ENCODE measurements at regions not wholly inside any gene's neighbourhood (a gene's known extent, or its start where the extent isn't known, plus 50 kb on each side); places are given as distances from the start of the nearest gene placed in this dataset.

DNA sequence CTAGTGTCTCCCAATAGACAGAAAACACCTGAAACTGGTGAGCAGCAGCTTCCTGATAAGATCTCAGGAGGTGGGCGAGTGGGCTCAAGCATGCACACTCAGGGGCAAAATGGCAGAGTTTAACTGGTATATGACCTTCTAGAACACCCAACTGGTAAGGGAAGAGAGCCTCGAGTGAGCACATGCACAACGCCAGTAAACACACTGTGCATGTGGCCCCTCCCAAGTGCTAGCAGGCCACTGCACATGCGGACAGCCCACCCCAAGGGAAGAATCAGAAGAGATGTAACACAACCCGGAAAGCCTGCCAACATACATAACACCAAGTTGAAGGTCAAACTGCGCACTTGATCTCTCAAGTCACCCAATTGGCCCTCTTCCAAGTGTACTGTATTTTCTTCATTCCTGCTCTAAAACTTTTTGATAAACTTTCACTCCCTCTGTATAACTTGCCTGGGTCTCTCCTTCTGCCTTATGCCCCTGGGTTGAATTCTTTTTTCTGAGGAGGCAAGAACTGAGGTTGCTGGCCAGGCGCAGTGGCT, 138.2 kb downstream of the GLUL start:
- TF ChIP-seq, protein P1, sequence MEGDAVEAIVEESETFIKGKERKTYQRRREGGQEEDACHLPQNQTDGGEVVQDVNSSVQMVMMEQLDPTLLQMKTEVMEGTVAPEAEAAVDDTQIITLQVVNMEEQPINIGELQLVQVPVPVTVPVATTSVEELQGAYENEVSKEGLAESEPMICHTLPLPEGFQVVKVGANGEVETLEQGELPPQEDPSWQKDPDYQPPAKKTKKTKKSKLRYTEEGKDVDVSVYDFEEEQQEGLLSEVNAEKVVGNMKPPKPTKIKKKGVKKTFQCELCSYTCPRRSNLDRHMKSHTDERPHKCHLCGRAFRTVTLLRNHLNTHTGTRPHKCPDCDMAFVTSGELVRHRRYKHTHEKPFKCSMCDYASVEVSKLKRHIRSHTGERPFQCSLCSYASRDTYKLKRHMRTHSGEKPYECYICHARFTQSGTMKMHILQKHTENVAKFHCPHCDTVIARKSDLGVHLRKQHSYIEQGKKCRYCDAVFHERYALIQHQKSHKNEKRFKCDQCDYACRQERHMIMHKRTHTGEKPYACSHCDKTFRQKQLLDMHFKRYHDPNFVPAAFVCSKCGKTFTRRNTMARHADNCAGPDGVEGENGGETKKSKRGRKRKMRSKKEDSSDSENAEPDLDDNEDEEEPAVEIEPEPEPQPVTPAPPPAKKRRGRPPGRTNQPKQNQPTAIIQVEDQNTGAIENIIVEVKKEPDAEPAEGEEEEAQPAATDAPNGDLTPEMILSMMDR (IDR thresholded peaks at IDR 0.05), result no peak
- TF ChIP-seq POLR2A (IDR thresholded peaks at IDR 0.05), result no peak

All from vagina (tissue), 2 donors.